ENCODE measurements at regions not wholly inside any gene's neighbourhood (a gene's known extent, or its start where the extent isn't known, plus 50 kb on each side); places are given as distances from the start of the nearest gene placed in this dataset.

DNA sequence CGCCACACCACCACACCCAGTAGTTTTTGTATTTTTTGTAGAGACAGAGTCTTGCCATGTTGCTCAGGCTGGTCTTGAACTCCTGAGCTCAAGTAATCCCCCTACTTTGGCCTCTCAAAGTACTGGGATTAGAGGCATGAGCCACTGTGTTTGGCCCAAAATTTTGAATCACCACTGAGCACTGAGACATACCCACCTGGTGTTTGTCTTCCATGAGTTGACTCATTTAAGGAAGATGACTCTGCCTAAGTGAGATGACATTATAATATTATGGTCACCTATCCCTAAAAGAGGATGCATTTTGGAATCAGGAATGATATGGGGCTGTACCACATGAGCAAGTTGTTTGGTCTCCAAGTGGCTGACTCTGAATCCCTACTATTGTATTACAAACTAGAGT lies 54.6 kb upstream of the RNF217 start:
- no peaks in the 10 kb centered on the region for H3K4me1 Mint-ChIP-seq
- H3K27ac Mint-ChIP-seq, result no peak overlapping the region
- DNase-seq (ENCODE audit: low spot score in 2 of 2, unreplicated experiment in 2 of 2), result no peak
- no peaks in the 10 kb centered on the region for H3K36me3 Mint-ChIP-seq
- H3K9me3 Mint-ChIP-seq, result no peaks in the 10 kb centered on the region
- H3K27me3 Mint-ChIP-seq (ENCODE audit: low read depth), result no peaks in the 10 kb centered on the region
- H3K4me3 Mint-ChIP-seq, result no peak overlapping the region
- TF ChIP-seq, protein P1, sequence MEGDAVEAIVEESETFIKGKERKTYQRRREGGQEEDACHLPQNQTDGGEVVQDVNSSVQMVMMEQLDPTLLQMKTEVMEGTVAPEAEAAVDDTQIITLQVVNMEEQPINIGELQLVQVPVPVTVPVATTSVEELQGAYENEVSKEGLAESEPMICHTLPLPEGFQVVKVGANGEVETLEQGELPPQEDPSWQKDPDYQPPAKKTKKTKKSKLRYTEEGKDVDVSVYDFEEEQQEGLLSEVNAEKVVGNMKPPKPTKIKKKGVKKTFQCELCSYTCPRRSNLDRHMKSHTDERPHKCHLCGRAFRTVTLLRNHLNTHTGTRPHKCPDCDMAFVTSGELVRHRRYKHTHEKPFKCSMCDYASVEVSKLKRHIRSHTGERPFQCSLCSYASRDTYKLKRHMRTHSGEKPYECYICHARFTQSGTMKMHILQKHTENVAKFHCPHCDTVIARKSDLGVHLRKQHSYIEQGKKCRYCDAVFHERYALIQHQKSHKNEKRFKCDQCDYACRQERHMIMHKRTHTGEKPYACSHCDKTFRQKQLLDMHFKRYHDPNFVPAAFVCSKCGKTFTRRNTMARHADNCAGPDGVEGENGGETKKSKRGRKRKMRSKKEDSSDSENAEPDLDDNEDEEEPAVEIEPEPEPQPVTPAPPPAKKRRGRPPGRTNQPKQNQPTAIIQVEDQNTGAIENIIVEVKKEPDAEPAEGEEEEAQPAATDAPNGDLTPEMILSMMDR (IDR thresholded peaks at IDR 0.05; ENCODE audit: unreplicated experiment), result no peak
